Ammon's horn (tissue), 1 donor: ENCODE measurements at regions not wholly inside any gene's neighbourhood (a gene's known extent, or its start where the extent isn't known, plus 50 kb on each side); places are given as distances from the start of the nearest gene placed in this dataset.
A peak's percentile ranks its signal among the peaks of the same experiment; 100 is the strongest.

Source experiments
- DNase-seq: peaks from one replicate; pipeline ENCODE4 v3.0.0-alpha.2; 2016; ENCODE audit warnings: low spot score

DNA sequence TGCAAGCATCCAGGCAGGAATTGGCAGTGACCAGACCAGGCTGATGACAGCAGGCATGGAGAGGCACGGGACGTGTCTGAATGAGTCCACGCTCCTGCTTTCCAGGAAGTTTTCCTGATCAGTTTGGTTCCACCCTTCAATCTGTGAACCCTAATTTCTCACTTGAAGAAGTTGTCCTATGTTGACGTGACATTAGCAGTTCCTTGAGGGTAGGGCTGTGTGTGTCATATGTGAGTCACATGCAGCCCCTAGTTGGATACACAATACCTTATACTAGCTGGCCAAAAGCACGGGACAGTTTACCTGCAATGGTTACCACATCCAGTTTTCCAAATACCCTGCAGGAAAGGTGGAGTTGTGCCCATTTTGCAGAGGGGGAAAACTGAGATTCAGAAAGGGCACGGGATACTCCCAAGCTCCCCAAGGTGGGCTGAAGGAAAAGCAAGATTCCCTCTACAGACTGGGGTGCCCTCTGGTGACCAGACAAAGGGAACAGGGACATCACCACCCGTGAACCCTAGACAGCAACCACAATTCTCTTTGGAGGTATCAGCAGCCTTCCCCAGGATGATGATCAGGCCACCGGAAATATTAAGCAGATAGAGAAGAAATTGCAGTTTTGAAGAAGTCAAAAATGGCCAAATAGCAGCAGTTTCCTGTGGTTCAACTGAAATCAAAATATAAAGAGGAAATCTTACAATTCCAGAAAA is 194.5 kb downstream of the PHETA1 start:
- DNase-seq, result no peak

DNA sequence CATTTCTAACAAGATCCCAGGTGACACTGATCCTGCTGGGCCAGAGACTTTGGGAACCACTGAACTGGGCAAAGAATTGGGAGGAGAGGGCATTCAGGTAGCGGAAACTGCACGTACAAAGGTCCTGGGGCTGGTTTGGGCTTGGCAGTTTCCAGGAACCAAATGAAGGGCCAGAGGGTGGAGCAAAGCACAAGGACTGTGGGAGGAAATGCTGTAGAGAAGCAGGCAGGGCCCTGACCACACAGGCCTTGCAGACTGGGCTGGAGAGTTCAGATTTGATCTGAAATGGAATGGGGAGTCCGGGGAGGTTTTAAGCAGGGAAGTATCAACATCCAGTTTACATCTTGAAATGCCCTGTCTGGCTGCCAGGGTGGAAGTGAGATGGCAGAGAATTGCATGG is 195.1 kb downstream of the PHETA1 start:
- DNase-seq, result no peak

DNA sequence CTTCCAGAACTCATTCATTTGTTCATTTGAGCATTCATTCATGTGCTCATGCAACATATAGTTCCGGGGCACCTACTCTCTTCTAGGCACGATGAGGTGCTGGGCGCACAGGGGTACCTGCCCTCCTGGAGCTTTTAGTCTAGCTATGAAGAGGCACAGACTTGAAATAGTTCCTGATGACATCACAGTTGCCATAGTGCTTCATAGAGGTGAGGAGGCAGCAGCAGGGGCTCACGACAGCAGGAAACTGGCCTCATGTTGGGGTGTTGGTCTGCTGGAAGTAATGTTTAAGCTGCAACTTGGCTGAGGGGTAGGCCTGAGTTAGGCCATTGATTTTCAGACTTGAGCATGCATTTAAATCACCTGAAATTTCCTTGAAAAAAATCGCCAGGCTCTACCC is 195.5 kb downstream of the PHETA1 start:
- DNase-seq, result no peak

GRCh38 chr12:111172786-111173185 is 196.1 kb downstream of the PHETA1 start:
- DNase-seq, result no peak

DNA sequence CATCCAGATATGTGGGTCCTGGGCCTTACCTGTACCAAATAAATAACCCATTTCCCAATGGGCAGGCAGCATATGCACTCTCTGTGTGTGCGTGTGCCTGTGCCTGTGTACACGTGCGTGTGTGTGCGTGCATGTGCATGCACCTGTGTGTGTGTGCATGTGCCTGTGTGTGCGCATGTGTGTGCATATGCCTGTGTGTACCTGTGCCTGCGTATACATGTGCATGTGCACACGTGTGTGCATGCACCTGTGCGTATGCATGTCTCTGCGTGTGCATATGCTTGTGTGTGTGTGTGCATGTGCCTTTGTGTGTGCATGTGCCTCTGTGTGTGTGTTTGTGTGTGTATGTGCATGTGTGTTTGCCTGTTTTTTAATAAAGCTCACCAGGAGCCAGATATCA is 197.1 kb downstream of the PHETA1 start:
- DNase-seq, result no peak

- DNase-seq, result no peak
These were observed 197.6 kb downstream of the PHETA1 start for GRCh38 chr12:111171345-111171744.

- DNase-seq, result peak; percentile 71
These were observed 198.4 kb downstream of the PHETA1 start for GRCh38 chr12:111170543-111170942.

- no peak for DNase-seq
These were observed 199.4 kb downstream of the PHETA1 start for GRCh38 chr12:111169456-111169855.

DNA sequence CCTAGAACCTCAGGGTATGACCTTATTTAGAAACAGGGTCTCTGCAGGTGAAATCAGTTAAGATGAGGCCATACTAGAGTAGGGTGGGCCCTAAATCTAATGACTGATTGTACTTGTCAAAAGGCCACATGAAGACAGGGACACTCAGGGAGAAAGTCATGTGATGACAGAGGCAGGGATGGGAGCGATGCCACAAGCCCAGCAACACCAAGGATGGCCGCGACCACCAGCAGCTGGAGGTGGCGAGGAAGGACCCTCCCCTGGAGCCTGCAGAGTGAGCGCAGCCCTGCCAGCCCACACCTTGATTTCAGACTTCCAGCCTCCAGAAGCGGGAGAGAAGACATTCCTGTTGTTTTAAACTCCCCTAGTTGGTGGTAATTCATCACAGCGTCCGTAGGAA is 199.9 kb downstream of the PHETA1 start:
- no peak for DNase-seq

- no peak for DNase-seq
These were observed 200.6 kb downstream of the PHETA1 start for GRCh38 chr12:111168009-111168900.

- peak; percentile 38 for DNase-seq
These were observed 201.9 kb downstream of the PHETA1 start for GRCh38 chr12:111166779-111167540.

- no peak for DNase-seq
These were observed 203.9 kb downstream of the PHETA1 start for GRCh38 chr12:111164833-111165525.

DNA sequence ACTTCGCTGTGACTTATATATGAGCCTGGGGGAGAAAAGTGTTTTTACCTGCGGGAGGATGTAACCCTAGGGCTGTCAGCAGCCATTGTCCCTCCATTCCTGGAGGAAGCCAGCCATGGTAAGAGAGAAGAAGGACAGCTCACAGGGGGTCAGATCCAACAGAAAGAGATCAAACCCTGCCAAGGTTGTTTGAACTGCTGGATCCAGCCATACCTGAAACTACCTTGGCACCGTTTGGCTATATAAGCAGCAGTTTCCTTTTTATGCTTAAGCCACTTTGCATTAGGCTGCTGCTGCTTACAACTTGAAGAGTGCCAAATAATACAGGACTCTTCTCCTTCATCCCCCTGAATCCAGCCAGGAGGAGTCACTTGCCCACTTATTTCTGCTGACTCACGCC is 205.5 kb downstream of the PHETA1 start:
- DNase-seq, result no peak

GRCh38 chr12:111161898-111162297 is 207.0 kb downstream of the PHETA1 start:
- DNase-seq, result no peak

DNA sequence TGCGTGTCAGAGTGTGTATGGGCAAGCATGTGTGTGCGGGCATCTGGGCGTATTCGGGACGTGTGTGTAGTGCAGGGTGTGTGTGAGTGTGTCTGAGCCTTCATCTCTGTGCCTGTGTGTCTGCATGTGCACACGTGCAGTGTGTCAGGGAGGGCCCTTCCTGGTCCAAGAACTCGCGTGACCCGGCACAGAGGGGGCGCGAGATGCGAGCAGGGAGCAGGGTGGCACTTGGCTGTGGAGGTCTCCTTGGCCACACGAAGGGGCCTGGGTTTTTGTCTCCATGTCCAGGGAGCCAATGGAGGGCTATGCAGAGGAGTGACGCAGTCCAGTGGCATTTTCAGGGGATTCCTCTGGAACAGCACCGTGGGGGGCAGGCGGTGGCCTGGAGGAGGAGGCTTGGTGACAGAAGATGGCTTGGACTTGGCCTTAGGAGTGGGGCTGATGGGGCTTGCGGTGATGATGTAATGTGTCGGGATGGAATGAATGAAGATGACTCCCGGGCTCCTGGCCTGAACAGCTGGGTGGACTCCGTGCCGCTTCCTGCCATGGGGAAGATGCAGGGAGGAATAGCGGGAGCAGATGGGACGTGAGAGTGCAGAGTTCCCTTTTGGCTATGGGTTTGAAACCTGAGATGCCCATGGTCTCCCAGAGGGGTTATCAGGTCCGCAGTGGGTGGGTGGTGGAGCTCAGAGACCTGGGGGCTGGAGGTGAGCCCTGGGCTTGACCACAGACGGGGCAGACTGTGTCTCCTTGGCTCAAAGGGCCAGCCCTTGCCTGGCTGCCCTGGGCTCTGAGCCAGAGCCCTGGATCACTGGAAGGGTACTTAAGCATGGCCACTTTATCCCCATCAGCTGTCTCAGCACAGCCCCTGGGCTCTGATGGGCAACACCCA is 208.3 kb downstream of the PHETA1 start:
- no peak for DNase-seq

DNA sequence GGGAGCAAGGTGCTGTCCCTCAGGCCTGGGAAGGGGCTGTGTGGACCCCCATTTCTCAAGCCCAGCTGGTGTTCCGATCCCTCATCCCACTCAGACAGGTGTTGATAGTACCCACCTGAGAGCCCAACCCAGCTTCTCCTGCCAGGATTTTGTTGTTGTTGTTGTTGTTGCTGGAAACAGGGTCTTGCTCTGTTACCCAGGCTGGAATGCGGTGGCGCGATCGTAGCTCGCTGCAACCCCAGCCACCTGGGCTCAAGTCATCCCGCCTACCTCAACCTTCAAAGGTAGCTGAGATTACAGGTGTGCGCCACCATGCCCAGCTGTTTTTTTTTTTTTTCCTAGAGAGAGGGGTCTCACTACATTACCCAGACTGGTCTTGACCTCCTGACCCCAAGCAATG is 209.9 kb downstream of the PHETA1 start:
- no peak for DNase-seq

- no peak for DNase-seq
These were observed 211.4 kb downstream of the PHETA1 start for GRCh38 chr12:111157486-111157885.

- DNase-seq, result no peak
These were observed 212.6 kb downstream of the PHETA1 start for GRCh38 chr12:111156304-111156703.

- no peak for DNase-seq
These were observed 213.4 kb downstream of the PHETA1 start for GRCh38 chr12:111155521-111155920.

- DNase-seq, result no peak
These were observed 213.9 kb downstream of the PHETA1 start for GRCh38 chr12:111155020-111155419.
